Thymus (tissue), 11 donors: ENCODE measurements at regions not wholly inside any gene's neighbourhood (a gene's known extent, or its start where the extent isn't known, plus 50 kb on each side); places are given as distances from the start of the nearest gene placed in this dataset.
"Not testable (repeated sequence)": the region's sequence is repeated elsewhere in the genome, so short reads cannot be mapped to it uniquely, and the experiment has no call there.

Experiments
- DNase-seq, 9 donors: peaks; one replicate each; pipeline ENCODE4 v3.0.0-alpha.2; 2013; ENCODE audit warnings: low spot score in 9 of 9, low read depth in 6 of 9, missing footprints in 1 of 9
- H3K27ac ChIP-seq, 2 donors: one replicate each; pipeline ENCODE4 v1.5.1; 2013; ENCODE audit warnings: control low read depth in 1 of 2, low read depth in 1 of 2, low read length in 1 of 2, mild to moderate bottlenecking in 1 of 2, moderate library complexity in 1 of 2
- H3K27me3 ChIP-seq, 2 donors: one replicate each; pipeline ENCODE4 v1.5.1; 2013; ENCODE audit warnings: low read length in 1 of 2; ENCODE audit not compliant: control insufficient read depth in 2 of 2, insufficient read depth in 1 of 2
- H3K36me3 ChIP-seq, 2 donors: one replicate each; pipeline ENCODE4 v1.5.1; 2013; ENCODE audit warnings: low read length in 1 of 2, mild to moderate bottlenecking in 1 of 2, moderate library complexity in 1 of 2; ENCODE audit not compliant: control insufficient read depth in 2 of 2, insufficient read depth in 2 of 2
- H3K4me1 ChIP-seq, 2 donors: one replicate each; pipeline ENCODE4 v1.5.1; 2013; ENCODE audit warnings: low read length in 2 of 2; ENCODE audit not compliant: control insufficient read depth in 2 of 2, insufficient read depth in 2 of 2
- H3K4me3 ChIP-seq, 2 donors: one replicate each; pipeline ENCODE4 v1.5.1; 2013; ENCODE audit warnings: low read length in 2 of 2, control low read depth in 1 of 2, mild to moderate bottlenecking in 1 of 2
- H3K9me3 ChIP-seq, 2 donors: one replicate each; pipeline ENCODE4 v1.5.1; 2013; ENCODE audit warnings: low read length in 1 of 2, mild to moderate bottlenecking in 1 of 2; ENCODE audit not compliant: control insufficient read depth in 2 of 2, insufficient read depth in 1 of 2
- WGBS: extraction: QIAGEN DNeasy Blood & Tissue Kit; methylation state at CpG from one replicate; pipeline ENCODE4 v1.1.7; 2013; 5-methylcytosine and 5-hydroxymethylcytosine counted together
- donor health status: healthy.

GRCh38 chr15:20416618-20417017 is 125.0 kb downstream of the GOLGA6L6 start:
- H3K4me1 ChIP-seq, H3K4me3 ChIP-seq, DNase-seq, H3K36me3 ChIP-seq, H3K27ac ChIP-seq, H3K27me3 ChIP-seq, H3K9me3 ChIP-seq: not testable (repeated sequence)
- WGBS, result 71% methylated on average over 7 of the region's 7 CpGs

GRCh38 chr15:20409667-20410198 is 131.9 kb downstream of the GOLGA6L6 start:
- not testable (repeated sequence) for H3K27me3 ChIP-seq, H3K36me3 ChIP-seq, DNase-seq, H3K4me3 ChIP-seq, H3K9me3 ChIP-seq, H3K4me1 ChIP-seq, H3K27ac ChIP-seq
- 96% methylated on average over 4 of the region's 4 CpGs for WGBS

- WGBS, result 91% methylated on average over 1 of the region's 1 CpG
- no peak for DNase-seq
Observed at GRCh38 chr15:20409247-20409646, 132.4 kb downstream of the GOLGA6L6 start.

GRCh38 chr15:20407553-20407952 is 134.0 kb downstream of the GOLGA6L6 start:
- no peak overlapping the region for H3K27ac ChIP-seq
- H3K4me1 ChIP-seq, result no peaks in the 10 kb centered on the region
- H3K36me3 ChIP-seq, result no peaks in the 10 kb centered on the region
- 73% methylated on average over 6 of the region's 6 CpGs for WGBS
- no peak for DNase-seq
- no peak overlapping the region for H3K4me3 ChIP-seq
- H3K9me3 ChIP-seq, result no peaks in the 10 kb centered on the region
- no peaks in the 10 kb centered on the region for H3K27me3 ChIP-seq

More at GRCh38 chr15:20409247-20409646, 132.4 kb downstream of the GOLGA6L6 start:
- H3K27me3 ChIP-seq, result no peaks in the 10 kb centered on the region
- H3K9me3 ChIP-seq, result no peaks in the 10 kb centered on the region
- no peak overlapping the region for H3K27ac ChIP-seq
- H3K4me1 ChIP-seq, result no peaks in the 10 kb centered on the region
- no peak overlapping the region for H3K4me3 ChIP-seq
- no peaks in the 10 kb centered on the region for H3K36me3 ChIP-seq

- H3K4me1 ChIP-seq, H3K9me3 ChIP-seq: not testable (repeated sequence)
- WGBS, result 59% methylated on average over 1 of the region's 1 CpG
Observed at GRCh38 chr15:20404571-20404970, 137.0 kb downstream of the GOLGA6L6 start.

GRCh38 chr15:20402586-20402985 is 139.0 kb downstream of the GOLGA6L6 start:
- not testable (repeated sequence) for H3K4me3 ChIP-seq, DNase-seq, H3K9me3 ChIP-seq, H3K4me1 ChIP-seq, H3K27ac ChIP-seq, H3K36me3 ChIP-seq, H3K27me3 ChIP-seq
- 84% methylated on average over 3 of the region's 3 CpGs for WGBS

More at GRCh38 chr15:20404571-20404970, 137.0 kb downstream of the GOLGA6L6 start:
- not testable (repeated sequence) for DNase-seq, H3K36me3 ChIP-seq, H3K27ac ChIP-seq, H3K27me3 ChIP-seq, H3K4me3 ChIP-seq

- not testable (repeated sequence) for H3K4me3 ChIP-seq, DNase-seq, H3K4me1 ChIP-seq, H3K36me3 ChIP-seq, H3K27me3 ChIP-seq, H3K27ac ChIP-seq, H3K9me3 ChIP-seq
- WGBS, result 85% methylated on average over 3 of the region's 3 CpGs
Observed at GRCh38 chr15:20401058-20401457, 140.5 kb downstream of the GOLGA6L6 start.

- not testable (repeated sequence) for H3K36me3 ChIP-seq, H3K4me3 ChIP-seq, H3K27ac ChIP-seq, H3K4me1 ChIP-seq, DNase-seq, H3K9me3 ChIP-seq, H3K27me3 ChIP-seq
- WGBS, result 84% methylated on average over 5 of the region's 5 CpGs
Observed at GRCh38 chr15:20398680-20399079, 142.9 kb downstream of the GOLGA6L6 start.

- WGBS, result 25% methylated on average over 3 of the region's 3 CpGs
- H3K27ac ChIP-seq, H3K27me3 ChIP-seq, H3K4me1 ChIP-seq, H3K9me3 ChIP-seq, H3K36me3 ChIP-seq, H3K4me3 ChIP-seq, DNase-seq: not testable (repeated sequence)
Observed at GRCh38 chr15:20388161-20388560, 153.4 kb downstream of the GOLGA6L6 start.

- Histone ChIP-seq H3K9me3 (peaks cover 0 to 4% of the 10 kb centered on the region in 2 donors), H3K4me3 (no peak overlapping the region), H3K4me1 (no peaks in the 10 kb centered on the region), H3K27ac (no peak overlapping the region), H3K27me3 (no peaks in the 10 kb centered on the region), H3K36me3 (no peaks in the 10 kb centered on the region)
- DNase-seq, result no peak
Observed at GRCh38 chr15:20386198-20386597, 155.4 kb downstream of the GOLGA6L6 start.
